ENCODE measurements at regions not wholly inside any gene's neighbourhood (a gene's known extent, or its start where the extent isn't known, plus 50 kb on each side); places are given as distances from the start of the nearest gene placed in this dataset.

GRCh38 chr12:87305481-87305880 is 723.7 kb downstream of the C12orf50 start:
- Histone ChIP-seq H4K20me1 (ENCODE audit: insufficient read depth) (no peaks in the 10 kb centered on the region), H3K9ac (ENCODE audit: low read length) (no peak overlapping the region), H3F3A (ENCODE audit: insufficient read depth, low read length, poor library complexity, severe bottlenecking) (no peaks in the 10 kb centered on the region), H3K36me3 (ENCODE audit: insufficient read depth, low read length) (no peaks in the 10 kb centered on the region), H3K9me2 (ENCODE audit: insufficient read depth, low read length) (no peaks in the 10 kb centered on the region), H3K79me2 (replicated peaks; ENCODE audit: insufficient read depth, low read length) (no peaks in the 10 kb centered on the region), H2AFZ (ENCODE audit: low read depth, low read length) (no peak overlapping the region), H3K4me3 (ENCODE audit: low read length) (no peak overlapping the region), H3K27ac (ENCODE audit: low read length) (no peak overlapping the region), H3K27me3 (ENCODE audit: insufficient read depth, low read depth, low read length) (no peaks in the 10 kb centered on the region), H3K4me2 (ENCODE audit: low read length) (no peak overlapping the region), H3K9me3 (ENCODE audit: low read length) (no peaks in the 10 kb centered on the region)
- TF ChIP-seq MXI1 (conservative IDR thresholded peaks at IDR 0.05; ENCODE audit: poor library complexity, severe bottlenecking), result no peak
- no peak for TF ChIP-seq POLR2AphosphoS5 (IDR thresholded peaks at IDR 0.05)
- no peak for TF ChIP-seq EP300 (conservative IDR thresholded peaks at IDR 0.05; ENCODE audit: poor library complexity, severe bottlenecking)
- no peak for TF ChIP-seq RAD21 (conservative IDR thresholded peaks at IDR 0.05)
- TF ChIP-seq CTCF (IDR thresholded peaks at IDR 0.05; ENCODE audit: poor library complexity, severe bottlenecking), result no peak
- no peak for TF ChIP-seq EZH2 (IDR thresholded peaks at IDR 0.05; ENCODE audit: borderline replicate concordance, insufficient read depth, low read length, poor library complexity, severe bottlenecking)
- no peak for TF ChIP-seq REST (IDR thresholded peaks at IDR 0.05; ENCODE audit: borderline replicate concordance)
- TF ChIP-seq TAF1 (IDR thresholded peaks at IDR 0.05; ENCODE audit: low read depth), result no peak
- TF ChIP-seq SMC3 (conservative IDR thresholded peaks at IDR 0.05; ENCODE audit: poor library complexity), result no peak

- Histone ChIP-seq H3K27ac (ENCODE audit: low read length) (no peak overlapping the region), H3K36me3 (ENCODE audit: insufficient read depth, low read length) (no peaks in the 10 kb centered on the region), H3K9me2 (ENCODE audit: insufficient read depth, low read length) (no peaks in the 10 kb centered on the region), H3K79me2 (replicated peaks; ENCODE audit: insufficient read depth, low read length) (no peaks in the 10 kb centered on the region), H4K20me1 (ENCODE audit: insufficient read depth) (no peaks in the 10 kb centered on the region), H3K4me2 (ENCODE audit: low read length) (no peak overlapping the region), H3K9ac (ENCODE audit: low read length) (no peak overlapping the region), H3K9me3 (ENCODE audit: low read length) (no peaks in the 10 kb centered on the region), H3F3A (ENCODE audit: insufficient read depth, low read length, poor library complexity, severe bottlenecking) (no peaks in the 10 kb centered on the region), H3K4me3 (ENCODE audit: low read length) (no peak overlapping the region), H2AFZ (ENCODE audit: low read depth, low read length) (no peak overlapping the region), H3K27me3 (ENCODE audit: insufficient read depth, low read depth, low read length) (no peaks in the 10 kb centered on the region)
- TF ChIP-seq POLR2AphosphoS5 (IDR thresholded peaks at IDR 0.05), result no peak
- no peak for TF ChIP-seq REST (IDR thresholded peaks at IDR 0.05; ENCODE audit: borderline replicate concordance)
- TF ChIP-seq RAD21 (conservative IDR thresholded peaks at IDR 0.05), result no peak
- no peak for TF ChIP-seq EZH2 (IDR thresholded peaks at IDR 0.05; ENCODE audit: borderline replicate concordance, insufficient read depth, low read length, poor library complexity, severe bottlenecking)
- no peak for TF ChIP-seq MXI1 (conservative IDR thresholded peaks at IDR 0.05; ENCODE audit: poor library complexity, severe bottlenecking)
- no peak for TF ChIP-seq SMC3 (conservative IDR thresholded peaks at IDR 0.05; ENCODE audit: poor library complexity)
- no peak for TF ChIP-seq EP300 (conservative IDR thresholded peaks at IDR 0.05; ENCODE audit: poor library complexity, severe bottlenecking)
- no peak for TF ChIP-seq TAF1 (IDR thresholded peaks at IDR 0.05; ENCODE audit: low read depth)
- TF ChIP-seq CTCF (IDR thresholded peaks at IDR 0.05; ENCODE audit: poor library complexity, severe bottlenecking), result no peak
Observed at GRCh38 chr12:87304406-87304805, 724.8 kb downstream of the C12orf50 start.

Data from neural cell (in vitro differentiated cells).